Neural progenitor cell (in vitro differentiated cells): ENCODE measurements at regions not wholly inside any gene's neighbourhood (a gene's known extent, or its start where the extent isn't known, plus 50 kb on each side); places are given as distances from the start of the nearest gene placed in this dataset.

Experiments
- DNase-seq: peaks from one replicate; pipeline ENCODE4 v3.0.0-alpha.2; 2016; ENCODE audit warnings: low spot score
- H2AFZ ChIP-seq: fragments of 200-600 bp; sonication (generic); replicated peaks from 2 replicates; pipeline ENCODE4 v1.6.1; 2016; ENCODE audit warnings: antibody characterized with exemption
- H3F3A ChIP-seq: fragments of 200-600 bp; sonication (generic); 2 replicates; pipeline ENCODE4 v1.6.1; 2016; ENCODE audit warnings: antibody characterized with exemption, low read depth
- H3K27ac ChIP-seq: fragments of 200-600 bp; sonication (generic); 2 replicates; pipeline ENCODE4 v1.5.1; 2016; ENCODE audit warnings: mild to moderate bottlenecking
- H3K27me3 ChIP-seq: fragments of 200-600 bp; sonication (generic); 2 replicates; pipeline ENCODE4 v1.6.1; 2016; ENCODE audit warnings: mild to moderate bottlenecking, moderate library complexity
- H3K36me3 ChIP-seq: fragments of 200-600 bp; sonication (generic); 2 replicates; pipeline ENCODE4 v1.5.1; 2016
- H3K4me1 ChIP-seq: fragments of 200-600 bp; sonication (generic); 2 replicates; pipeline ENCODE4 v1.6.1; 2016; ENCODE audit warnings: mixed run types
- H3K4me2 ChIP-seq: fragments of 200-600 bp; sonication (generic); 2 replicates; pipeline ENCODE4 v1.6.1; 2016
- H3K4me3 ChIP-seq: fragments of 200-600 bp; sonication (generic); 2 replicates; pipeline ENCODE4 v1.5.1; 2016
- H3K79me2 ChIP-seq: fragments of 200-600 bp; sonication (generic); 2 replicates; pipeline ENCODE4 v1.6.1; 2016; ENCODE audit warnings: low read depth
- H3K9ac ChIP-seq: fragments of 200-600 bp; sonication (generic); 2 replicates; pipeline ENCODE4 v1.6.1; 2016
- H3K9me3 ChIP-seq: fragments of 200-600 bp; sonication (generic); 2 replicates; pipeline ENCODE4 v1.5.1; 2016; ENCODE audit warnings: low read depth
- H4K20me1 ChIP-seq: fragments of 200-600 bp; sonication (generic); 2 replicates; pipeline ENCODE4 v1.6.1; 2016; ENCODE audit warnings: low read depth
- H3K27ac Mint-ChIP-seq: 3 replicates; pipeline ENCODE4 v1.8.0; 2021; ENCODE audit warnings: mixed read lengths
- H3K27me3 Mint-ChIP-seq: 2 replicates; pipeline ENCODE4 v1.8.0; 2022; ENCODE audit warnings: low read depth, mild to moderate bottlenecking, inconsistent platforms, moderate library complexity, mixed read lengths; ENCODE audit not compliant: insufficient read depth
- H3K36me3 Mint-ChIP-seq: 3 replicates; pipeline ENCODE4 v1.8.0; 2021; ENCODE audit warnings: mixed read lengths
- H3K4me1 Mint-ChIP-seq: 3 replicates; pipeline ENCODE4 v1.8.0; 2021; ENCODE audit warnings: mixed read lengths
- H3K4me3 Mint-ChIP-seq: 3 replicates; pipeline ENCODE4 v1.8.0; 2021; ENCODE audit warnings: mild to moderate bottlenecking, moderate library complexity, mixed read lengths
- H3K9me3 Mint-ChIP-seq: 3 replicates; pipeline ENCODE4 v1.8.0; 2020; ENCODE audit warnings: mixed read lengths
- CTCF ChIP-seq: fragments of 200-600 bp; sonication (generic); IDR thresholded peaks from 2 replicates; pipeline ENCODE4 v1.5.1; 2017; ENCODE audit warnings: antibody characterized with exemption, mild to moderate bottlenecking
- EZH2 ChIP-seq: fragments of 200-600 bp; sonication (generic); IDR thresholded peaks from 2 replicates; pipeline ENCODE4 v1.6.1; 2017; ENCODE audit warnings: antibody characterized with exemption, mild to moderate bottlenecking, moderate library complexity
- EZH2phosphoT487 ChIP-seq: fragments of 200-600 bp; sonication (generic); IDR thresholded peaks from 2 replicates; pipeline ENCODE4 v1.6.1; 2017; ENCODE audit warnings: antibody characterized with exemption

GRCh38 chr4:46554760-46555465 lies 165.0 kb upstream of the GABRA2 start:
- no peaks in the 10 kb centered on the region for H3K4me1 ChIP-seq
- no peaks in the 10 kb centered on the region for H3K9me3 Mint-ChIP-seq
- H3K27me3 ChIP-seq = no peaks in the 10 kb centered on the region

GRCh38 chr4:46550471-46550870 lies 160.5 kb upstream of the GABRA2 start:
- Histone ChIP-seq H3K9me3 (no peaks in the 10 kb centered on the region), H3K79me2 (no peaks in the 10 kb centered on the region), H3K4me2 (no peak overlapping the region), H3F3A (no peaks in the 10 kb centered on the region), H3K27ac (no peak overlapping the region), H4K20me1 (no peaks in the 10 kb centered on the region), H3K4me3 (no peak overlapping the region), H3K36me3 (no peaks in the 10 kb centered on the region), H3K27me3 (no peaks in the 10 kb centered on the region), H2AFZ (no peak overlapping the region), H3K4me1 (no peaks in the 10 kb centered on the region), H3K9ac (no peak overlapping the region)
- Mint-ChIP-seq H3K36me3 (no peaks in the 10 kb centered on the region), H3K27me3 (no peaks in the 10 kb centered on the region), H3K9me3 (no peaks in the 10 kb centered on the region), H3K4me1 (no peaks in the 10 kb centered on the region), H3K4me3 (no peak overlapping the region), H3K27ac (no peak overlapping the region)
- no peak for TF ChIP-seq EZH2
- DNase-seq = no peak

More at GRCh38 chr4:46554760-46555465, 165.0 kb upstream of the GABRA2 start:
- no peak overlapping the region for H3K4me3 ChIP-seq
- Mint-ChIP-seq H3K27ac (no peak overlapping the region), H3K27me3 (no peaks in the 10 kb centered on the region), H3K36me3 (no peaks in the 10 kb centered on the region), H3K4me3 (no peak overlapping the region), H3K4me1 (no peaks in the 10 kb centered on the region)
- no peak overlapping the region for H2AFZ ChIP-seq
- H3K27ac ChIP-seq = no peak overlapping the region
- no peaks in the 10 kb centered on the region for H4K20me1 ChIP-seq
- DNase-seq = no peak
- H3K36me3 ChIP-seq = no peaks in the 10 kb centered on the region
- no peaks in the 10 kb centered on the region for H3F3A ChIP-seq
- H3K79me2 ChIP-seq = no peaks in the 10 kb centered on the region
- TF ChIP-seq EZH2 = no peak
- no peak for TF ChIP-seq EZH2phosphoT487
- no peak for TF ChIP-seq CTCF
- no peak overlapping the region for H3K4me2 ChIP-seq
- H3K9me3 ChIP-seq = no peaks in the 10 kb centered on the region
- no peak overlapping the region for H3K9ac ChIP-seq

- H3K9ac ChIP-seq = no peak overlapping the region
- no peaks in the 10 kb centered on the region for H3K27me3 ChIP-seq
- no peaks in the 10 kb centered on the region for H4K20me1 ChIP-seq
- no peaks in the 10 kb centered on the region for H3K36me3 ChIP-seq
- Mint-ChIP-seq H3K4me1 (no peaks in the 10 kb centered on the region), H3K27ac (no peak overlapping the region), H3K36me3 (no peaks in the 10 kb centered on the region), H3K27me3 (no peaks in the 10 kb centered on the region), H3K9me3 (no peaks in the 10 kb centered on the region), H3K4me3 (no peak overlapping the region)
- H3K4me3 ChIP-seq = no peak overlapping the region
- TF ChIP-seq EZH2 = no peak
- no peak for TF ChIP-seq CTCF
- TF ChIP-seq EZH2phosphoT487 = no peak
- H3K9me3 ChIP-seq = no peaks in the 10 kb centered on the region
- H2AFZ ChIP-seq = no peak overlapping the region
- DNase-seq = no peak
- no peaks in the 10 kb centered on the region for H3K79me2 ChIP-seq
- no peaks in the 10 kb centered on the region for H3K4me1 ChIP-seq
- no peaks in the 10 kb centered on the region for H3F3A ChIP-seq
- no peak overlapping the region for H3K4me2 ChIP-seq
- no peak overlapping the region for H3K27ac ChIP-seq
Measured at GRCh38 chr4:46549125-46549524, 159.2 kb upstream of the GABRA2 start.

GRCh38 chr4:46524751-46525150 lies 134.8 kb upstream of the GABRA2 start:
- no peaks in the 10 kb centered on the region for H3K9me3 ChIP-seq
- H3K27me3 ChIP-seq = no peaks in the 10 kb centered on the region
- Mint-ChIP-seq H3K27ac (no peak overlapping the region), H3K27me3 (no peaks in the 10 kb centered on the region), H3K36me3 (no peaks in the 10 kb centered on the region), H3K4me3 (no peak overlapping the region), H3K9me3 (peaks cover 6% of the 10 kb centered on the region), H3K4me1 (no peaks in the 10 kb centered on the region)
- H3K4me1 ChIP-seq = no peaks in the 10 kb centered on the region
- no peaks in the 10 kb centered on the region for H3K36me3 ChIP-seq
- H3K27ac ChIP-seq = no peak overlapping the region
- no peak for TF ChIP-seq CTCF
- TF ChIP-seq EZH2phosphoT487 = no peak
- no peak for TF ChIP-seq EZH2
- no peaks in the 10 kb centered on the region for H3K79me2 ChIP-seq
- DNase-seq = no peak
- H3K9ac ChIP-seq = no peak overlapping the region
- H4K20me1 ChIP-seq = no peaks in the 10 kb centered on the region
- no peak overlapping the region for H3K4me3 ChIP-seq
- H2AFZ ChIP-seq = no peak overlapping the region
- no peaks in the 10 kb centered on the region for H3F3A ChIP-seq
- no peak overlapping the region for H3K4me2 ChIP-seq
